Activated CD4-positive, alpha-beta T cell treated with anti-CD3 and anti-CD28 coated beads, Interleukin-2, amount 50 U/mL, for 16 hours (primary cell): ENCODE measurements at regions not wholly inside any gene's neighbourhood (a gene's known extent, or its start where the extent isn't known, plus 50 kb on each side); places are given as distances from the start of the nearest gene placed in this dataset.
"Not testable (repeated sequence)": the region's sequence is repeated elsewhere in the genome, so short reads cannot be mapped to it uniquely, and the experiment has no call there.

Experiments used
- DNase-seq: peaks from one replicate; pipeline ENCODE4 v3.0.0-alpha.2; 2020

DNA sequence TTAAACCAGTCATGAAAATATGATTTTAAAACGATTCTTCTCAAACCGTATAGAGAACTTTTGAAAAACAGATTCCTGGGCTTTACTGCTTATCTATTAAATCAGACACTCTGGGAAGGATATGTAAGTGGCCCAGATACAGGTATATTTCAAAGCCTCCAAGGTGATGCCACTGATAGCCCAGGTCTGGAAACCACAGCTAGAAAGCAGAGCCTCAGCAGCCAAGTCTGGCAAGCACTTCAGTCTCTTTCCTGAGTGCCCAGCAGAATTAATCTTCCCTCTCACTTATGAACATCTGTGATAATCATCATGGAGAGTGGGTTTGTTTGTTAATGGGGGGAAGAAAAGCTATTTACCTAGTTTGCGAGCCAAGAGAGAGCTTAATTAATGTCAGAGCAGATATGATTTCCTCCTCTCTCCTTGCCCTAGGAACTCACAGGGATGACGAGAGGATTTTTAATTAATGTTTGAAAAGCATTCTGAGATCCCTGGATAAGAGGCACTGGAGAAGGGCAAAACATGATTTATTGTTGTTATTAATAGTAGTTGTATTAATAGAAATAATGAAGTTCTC, 368.4 kb downstream of the TLE1 start:
- no peak for DNase-seq

GRCh38 chr9:81318571-81318970, 370.8 kb downstream of the TLE1 start:
- DNase-seq: no peak

- no peak for DNase-seq
These were observed 371.4 kb downstream of the TLE1 start for GRCh38 chr9:81317939-81318338.

- no peak for DNase-seq
These were observed 372.1 kb downstream of the TLE1 start for GRCh38 chr9:81317223-81317622.

DNA sequence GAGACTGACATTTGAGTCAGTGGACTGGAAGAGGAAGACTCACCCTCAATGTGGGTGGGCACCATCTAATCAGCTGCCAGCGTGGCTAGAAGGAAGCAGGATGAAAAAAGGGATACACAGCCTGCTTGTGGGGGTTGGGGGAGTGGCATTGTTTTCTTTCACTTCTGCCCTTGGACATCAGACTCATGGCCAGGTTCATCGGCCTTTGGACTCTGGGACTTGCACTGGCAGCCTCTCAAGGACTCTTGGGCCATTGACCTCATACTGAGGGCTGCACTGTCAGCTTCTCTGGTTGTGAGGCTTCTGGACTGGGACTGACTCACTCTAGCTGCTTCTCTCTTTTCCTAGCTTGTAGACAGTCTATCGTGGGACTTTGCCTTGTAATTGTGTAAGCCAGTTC, 374.9 kb downstream of the TLE1 start:
- no peak for DNase-seq

DNA sequence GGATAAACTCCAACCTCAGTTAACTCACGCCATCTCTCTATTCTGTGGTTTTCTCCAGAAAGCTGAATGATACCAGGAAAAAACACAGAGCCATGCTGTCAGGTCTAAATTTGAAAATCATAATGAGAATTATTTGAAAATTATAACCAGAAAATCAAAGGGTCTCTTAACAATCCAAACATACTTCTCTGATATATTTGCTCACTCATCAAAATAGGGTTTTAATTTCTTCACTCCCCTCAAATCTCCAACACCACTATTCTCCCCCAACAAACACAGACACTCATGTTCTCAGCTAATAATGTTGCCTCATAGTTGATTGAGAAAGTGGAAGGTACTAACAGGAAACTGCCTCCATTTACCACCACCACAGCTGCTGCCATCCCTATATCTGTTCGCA, 375.5 kb downstream of the TLE1 start:
- no peak for DNase-seq

DNA sequence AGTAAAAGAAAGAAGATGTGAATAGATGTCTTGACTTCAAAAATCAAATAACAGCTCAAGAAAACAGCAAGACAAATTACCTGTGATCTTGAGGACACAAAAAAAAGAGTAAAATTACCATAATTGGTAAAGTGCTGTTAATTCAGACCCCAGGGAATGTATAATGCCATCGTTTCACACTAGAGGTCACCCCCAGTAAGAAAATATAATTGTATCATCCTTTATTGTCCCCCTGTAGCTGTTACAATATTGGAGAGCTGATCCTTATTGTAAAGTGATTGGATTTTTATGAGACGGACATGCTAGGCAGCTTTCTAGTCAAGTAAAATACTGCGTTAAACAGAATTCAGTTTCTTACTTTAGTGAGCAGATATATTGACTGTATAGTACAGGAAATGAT, 377.0 kb downstream of the TLE1 start:
- no peak for DNase-seq

GRCh38 chr9:81308404-81308803, 380.9 kb downstream of the TLE1 start:
- DNase-seq: no peak

DNA sequence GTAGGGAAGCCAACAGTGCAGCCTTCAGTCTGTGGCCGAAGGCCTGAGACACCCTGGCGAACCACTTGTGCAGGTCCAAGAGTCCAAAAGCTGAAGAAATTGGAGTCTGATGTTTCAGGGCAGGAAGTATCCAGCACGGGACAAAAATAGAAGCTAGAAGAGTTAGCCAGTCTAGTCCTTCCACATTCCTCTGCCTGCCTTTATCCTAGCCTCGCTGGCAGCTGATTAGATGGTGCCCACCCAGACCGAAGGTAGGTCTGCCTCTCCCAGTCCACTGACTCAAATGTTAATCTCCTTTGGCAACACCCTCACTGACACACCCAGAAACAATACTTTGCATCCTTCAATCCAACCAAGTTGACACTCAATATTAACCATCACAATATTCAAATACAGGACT, 381.6 kb downstream of the TLE1 start:
- not testable (repeated sequence) for DNase-seq

GRCh38 chr9:81305561-81306182, 383.7 kb downstream of the TLE1 start:
- no peak for DNase-seq

GRCh38 chr9:81303658-81304057, 385.7 kb downstream of the TLE1 start:
- DNase-seq: no peak

GRCh38 chr9:81293651-81294050, 395.7 kb downstream of the TLE1 start:
- no peak for DNase-seq

DNA sequence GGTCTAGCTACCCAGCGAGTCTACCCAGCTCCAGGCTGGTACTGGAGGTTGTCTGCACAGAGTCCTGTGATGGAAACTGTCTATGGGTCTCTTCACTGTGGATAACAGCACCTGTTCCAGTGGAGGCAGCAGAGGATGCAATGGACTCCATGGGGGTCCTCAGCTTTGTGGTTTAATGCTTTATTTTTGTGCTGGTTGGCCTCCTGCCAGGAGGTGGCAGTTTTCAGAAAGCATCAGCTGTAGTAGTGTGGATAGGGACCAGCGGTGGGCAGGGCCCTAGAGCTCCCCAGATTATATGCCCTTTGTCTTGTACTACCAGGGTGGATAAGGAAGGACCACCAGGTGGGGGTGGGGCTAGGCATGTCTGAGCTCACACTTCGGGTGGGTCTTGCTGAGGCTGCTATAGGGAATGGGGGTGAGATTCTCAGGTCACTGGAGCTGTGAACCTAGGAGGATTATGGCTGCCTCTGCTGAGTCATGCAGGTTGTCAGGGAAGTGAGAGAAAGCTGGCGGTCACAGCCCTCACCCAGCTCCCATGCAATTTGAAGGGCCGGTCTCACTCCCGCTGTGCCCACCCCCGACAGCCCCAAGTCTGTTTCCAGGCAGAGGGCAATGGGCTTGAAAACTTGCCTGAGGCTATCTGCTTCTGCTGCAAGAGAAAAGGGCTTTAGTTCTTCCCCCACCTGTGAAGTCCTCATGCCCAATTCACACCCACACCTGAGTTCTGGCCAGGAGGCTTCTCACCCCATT, 397.1 kb downstream of the TLE1 start:
- no peak for DNase-seq

GRCh38 chr9:81289622-81290021, 399.7 kb downstream of the TLE1 start:
- DNase-seq: no peak

- no peak for DNase-seq
These were observed 421.3 kb downstream of the TLE1 start for GRCh38 chr9:81268048-81268447.

DNA sequence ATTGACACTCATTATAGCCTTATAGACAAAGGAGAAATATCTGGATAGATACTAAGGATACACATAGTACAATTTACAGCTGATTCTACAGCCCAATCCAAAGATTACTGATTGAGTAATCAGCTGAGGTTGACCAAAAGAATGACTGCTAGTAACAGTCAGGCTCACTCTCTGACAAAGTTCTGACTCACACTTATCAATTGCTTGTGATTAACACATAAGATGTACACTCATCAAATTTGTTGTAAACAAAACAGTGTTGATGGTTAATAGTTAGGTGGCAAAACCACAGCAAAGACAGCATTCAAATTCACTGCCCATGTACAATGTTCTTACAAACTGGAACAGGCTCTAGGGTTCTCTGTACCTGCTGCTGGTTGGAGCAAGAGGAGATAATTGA, 422.7 kb downstream of the TLE1 start:
- DNase-seq: no peak

GRCh38 chr9:81266086-81266485, 423.3 kb downstream of the TLE1 start:
- DNase-seq: no peak

DNA sequence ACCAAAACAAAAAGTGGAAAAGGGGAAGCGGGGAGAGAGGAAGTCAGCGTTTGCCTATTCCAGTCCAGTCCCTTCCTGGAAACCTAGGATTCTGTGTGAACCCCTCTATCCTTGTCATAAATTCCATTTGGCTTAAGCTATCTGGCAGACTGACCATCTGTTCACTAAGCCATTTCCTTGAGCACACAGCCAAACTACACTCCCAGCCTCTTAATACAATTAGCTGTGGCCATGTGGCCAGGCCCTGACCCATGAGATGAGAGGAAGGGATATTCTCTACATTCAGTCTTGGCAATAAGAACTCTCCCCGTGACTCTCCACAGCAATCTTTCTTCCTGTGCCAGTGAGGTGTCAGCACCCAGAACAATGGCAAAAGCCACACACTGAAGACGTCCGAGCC, 424.8 kb downstream of the TLE1 start:
- no peak for DNase-seq

DNA sequence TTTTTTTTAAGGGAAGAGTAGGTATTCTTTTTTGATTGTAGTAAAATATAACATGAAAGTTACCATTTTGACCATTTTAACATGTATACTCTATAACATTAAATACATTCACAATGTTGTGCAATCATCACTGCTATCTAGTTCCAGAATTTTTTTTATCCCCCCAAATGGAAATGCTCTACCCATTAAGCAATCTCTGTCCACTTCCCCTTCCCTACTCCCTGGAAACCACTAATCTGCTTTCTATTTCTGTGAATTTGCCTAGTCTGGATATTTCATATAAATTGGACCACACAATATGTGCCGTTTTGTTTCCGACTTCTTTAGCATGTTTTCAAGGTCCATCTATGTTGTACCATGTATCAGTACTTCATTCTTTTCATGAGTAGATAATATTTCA, 429.5 kb downstream of the TLE1 start:
- no peak for DNase-seq

- DNase-seq: no peak
These were observed 433.0 kb downstream of the TLE1 start for GRCh38 chr9:81256368-81256767.

DNA sequence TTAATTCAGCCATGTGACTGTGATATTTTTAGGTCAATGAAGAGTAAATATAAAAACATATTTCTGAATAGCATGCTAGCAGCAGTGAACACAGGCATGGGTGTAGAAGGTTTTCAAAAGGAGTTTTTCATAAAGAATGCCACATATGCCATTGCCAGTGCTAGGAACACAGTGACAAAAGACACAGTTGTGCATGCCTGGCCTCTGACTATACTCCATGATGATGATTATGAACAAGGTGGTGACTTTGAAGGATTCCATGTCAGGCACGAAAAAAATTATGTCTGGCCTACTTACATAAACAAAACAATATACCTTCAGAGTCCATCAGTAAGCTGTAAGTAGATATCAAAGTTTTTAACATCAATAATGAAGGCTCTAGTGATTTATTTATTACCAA, 438.7 kb downstream of the TLE1 start:
- no peak for DNase-seq

- no peak for DNase-seq
These were observed 439.3 kb downstream of the TLE1 start for GRCh38 chr9:81250041-81250440.

DNA sequence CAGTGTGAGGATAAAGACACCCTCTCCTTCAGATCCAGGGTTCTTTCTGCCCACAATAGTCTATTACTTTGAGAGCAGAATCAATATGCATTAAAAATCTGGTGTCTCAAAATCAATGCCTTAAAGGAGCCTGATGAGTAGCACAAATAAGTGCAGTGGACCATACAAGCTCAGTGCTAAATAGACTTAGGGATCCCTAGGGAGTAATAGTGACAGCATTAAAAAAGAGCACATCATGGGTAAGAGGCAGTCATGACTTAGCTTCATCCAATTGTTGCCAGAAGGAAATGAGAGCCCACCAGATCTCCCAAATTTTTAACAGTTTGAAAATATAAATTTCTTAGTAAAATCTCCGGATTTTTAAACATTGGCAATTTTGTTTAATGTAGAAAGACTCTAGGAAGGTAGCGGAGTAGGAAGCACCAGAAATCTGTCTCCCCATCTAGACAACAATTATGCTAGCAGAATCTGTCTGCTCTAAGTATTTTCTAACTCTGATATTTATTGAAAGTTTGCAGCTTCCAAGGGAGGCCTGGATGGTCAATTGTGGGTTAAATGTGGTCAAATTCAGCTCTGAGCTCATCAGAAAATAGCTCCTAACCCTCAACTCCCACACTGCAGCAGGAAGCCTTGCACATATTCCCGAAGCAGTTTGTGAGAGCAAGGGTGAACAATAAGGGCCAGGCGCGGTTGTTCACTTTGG, 443.9 kb downstream of the TLE1 start:
- DNase-seq: no peak

GRCh38 chr9:81244631-81245030, 444.7 kb downstream of the TLE1 start:
- no peak for DNase-seq
